Posterior vena cava (tissue), 2 donors: ENCODE measurements at regions not wholly inside any gene's neighbourhood (a gene's known extent, or its start where the extent isn't known, plus 50 kb on each side); places are given as distances from the start of the nearest gene placed in this dataset.
"Not testable (repeated sequence)": the region's sequence is repeated elsewhere in the genome, so short reads cannot be mapped to it uniquely, and the experiment has no call there.

Experiments
- DNase-seq: peaks from one replicate; pipeline ENCODE4 v3.0.0-alpha.2; 2020; ENCODE audit warnings: low spot score
- intact Hi-C, 2 donors: fragments of 100-400 bp; cut with DNase I; formaldehyde crosslinking; loops; one replicate each; pipeline versions ENCODE4 v1.14.1 to v1.14.2; 2022 to 2023
- donor health status: DM: yes; HTN: yes; CAD: no.
- donor health status: DM: yes; HTN: yes; CAD: no.

GRCh38 chr5:107043665-107044064, 627.1 kb downstream of the EFNA5 start:
- intact Hi-C loops = no loop called here
- DNase-seq = no peak

- no peak for DNase-seq
- intact Hi-C loops = no loop called here
Measured at GRCh38 chr5:107040907-107041306, 629.8 kb downstream of the EFNA5 start.

GRCh38 chr5:107032629-107033028, 638.1 kb downstream of the EFNA5 start:
- DNase-seq = no peak
- intact Hi-C loops = no loop called here

- intact Hi-C loops = no loop called here
- no peak for DNase-seq
Measured at GRCh38 chr5:107028938-107029337, 641.8 kb downstream of the EFNA5 start.

- DNase-seq = no peak
- intact Hi-C loops = no loop called here
Measured at GRCh38 chr5:107025712-107026497, 644.8 kb downstream of the EFNA5 start.

GRCh38 chr5:107023732-107024131, 647.0 kb downstream of the EFNA5 start:
- no peak for DNase-seq
- intact Hi-C loops = no loop called here

GRCh38 chr5:107021575-107021974, 649.2 kb downstream of the EFNA5 start:
- no peak for DNase-seq
- intact Hi-C loops = no loop called here

- intact Hi-C loops = no loop called here
- no peak for DNase-seq
Measured at GRCh38 chr5:107020626-107021025, 650.1 kb downstream of the EFNA5 start.

- intact Hi-C loops = no loop called here
- no peak for DNase-seq
Measured at GRCh38 chr5:107017616-107018015, 653.1 kb downstream of the EFNA5 start.

GRCh38 chr5:107012371-107012770, 658.4 kb downstream of the EFNA5 start:
- intact Hi-C loops = no loop called here
- no peak for DNase-seq

GRCh38 chr5:107011605-107012004, 659.1 kb downstream of the EFNA5 start:
- DNase-seq = no peak
- intact Hi-C loops = no loop called here

- DNase-seq = no peak
- intact Hi-C loops = no loop called here
Measured at GRCh38 chr5:107010060-107010459, 660.7 kb downstream of the EFNA5 start.

- intact Hi-C loops = no loop called here
- DNase-seq = no peak
Measured at GRCh38 chr5:107005653-107006052, 665.1 kb downstream of the EFNA5 start.

- intact Hi-C loops = no loop called here
- no peak for DNase-seq
Measured at GRCh38 chr5:107005161-107005560, 665.6 kb downstream of the EFNA5 start.

GRCh38 chr5:107002115-107002514, 668.6 kb downstream of the EFNA5 start:
- DNase-seq = no peak
- intact Hi-C loops = no loop called here

- DNase-seq = peak; percentile 70
- intact Hi-C loops = not testable (repeated sequence)
Measured at GRCh38 chr5:106999506-106999905, 671.2 kb downstream of the EFNA5 start.

GRCh38 chr5:106986006-106986405, 684.7 kb downstream of the EFNA5 start:
- no peak for DNase-seq
- intact Hi-C loops = no loop called here

GRCh38 chr5:106985174-106985573, 685.6 kb downstream of the EFNA5 start:
- intact Hi-C loops = no loop called here

GRCh38 chr5:106979178-106979577, 691.6 kb downstream of the EFNA5 start:
- intact Hi-C loops = not testable (repeated sequence)
- DNase-seq = peak; percentile 69

More at GRCh38 chr5:106985174-106985573, 685.6 kb downstream of the EFNA5 start:
- no peak for DNase-seq

- DNase-seq, intact Hi-C loops: not testable (repeated sequence)
Measured at GRCh38 chr5:106978582-106979165, 692.1 kb downstream of the EFNA5 start.

- no peak for DNase-seq
- intact Hi-C loops = no loop called here
Measured at GRCh38 chr5:106976363-106976762, 694.4 kb downstream of the EFNA5 start.
